NCI-H345 treated with DMSO at 0.1 percent for 48 hours (cell line): ENCODE measurements at regions not wholly inside any gene's neighbourhood (a gene's known extent, or its start where the extent isn't known, plus 50 kb on each side); places are given as distances from the start of the nearest gene placed in this dataset.

Source experiments
- DNase-seq: peaks from one replicate; lab custom pipeline; 2025; ENCODE audit not compliant: unreplicated experiment; lab: John Stamatoyannopoulos, UW

GRCh38 chrX:42097486-42097885 is 174.1 kb upstream of the CASK start:
- DNase-seq = no peak

- DNase-seq = no peak
Measured at GRCh38 chrX:42096265-42096920, 173.0 kb upstream of the CASK start.

- no peak for DNase-seq
Measured at GRCh38 chrX:42094218-42094617, 170.9 kb upstream of the CASK start.

GRCh38 chrX:42093756-42094155 is 170.4 kb upstream of the CASK start:
- no peak for DNase-seq

- peak; percentile 61 for DNase-seq
Measured at GRCh38 chrX:42090395-42090794, 167.0 kb upstream of the CASK start.

- no peak for DNase-seq
Measured at GRCh38 chrX:42089031-42089430, 165.7 kb upstream of the CASK start.

GRCh38 chrX:42087960-42088359 is 164.6 kb upstream of the CASK start:
- DNase-seq = no peak

- no peak for DNase-seq
Measured at GRCh38 chrX:42085836-42086235, 162.5 kb upstream of the CASK start.

GRCh38 chrX:42079968-42080367 is 156.6 kb upstream of the CASK start:
- DNase-seq = no peak

- DNase-seq = no peak
Measured at GRCh38 chrX:42077675-42078074, 154.3 kb upstream of the CASK start.

GRCh38 chrX:42075032-42075431 is 151.7 kb upstream of the CASK start:
- DNase-seq = no peak

GRCh38 chrX:42073448-42073847 is 150.1 kb upstream of the CASK start:
- DNase-seq = no peak

- no peak for DNase-seq
Measured at GRCh38 chrX:42070866-42071265, 147.5 kb upstream of the CASK start.

- no peak for DNase-seq
Measured at GRCh38 chrX:42054256-42054655, 130.9 kb upstream of the CASK start.

GRCh38 chrX:42050345-42050744 is 127.0 kb upstream of the CASK start:
- no peak for DNase-seq

GRCh38 chrX:42047886-42048285 is 124.5 kb upstream of the CASK start:
- no peak for DNase-seq

GRCh38 chrX:42028109-42028508 is 104.8 kb upstream of the CASK start:
- no peak for DNase-seq

GRCh38 chrX:42027367-42028000 is 104.1 kb upstream of the CASK start:
- DNase-seq = no peak

- no peak for DNase-seq
Measured at GRCh38 chrX:42025861-42026260, 102.5 kb upstream of the CASK start.

GRCh38 chrX:42023122-42023521 is 99.8 kb upstream of the CASK start:
- no peak for DNase-seq

GRCh38 chrX:42022158-42022557 is 98.8 kb upstream of the CASK start:
- DNase-seq = no peak

- no peak for DNase-seq
Measured at GRCh38 chrX:42021058-42021457, 97.7 kb upstream of the CASK start.

GRCh38 chrX:42020225-42020624 is 96.9 kb upstream of the CASK start:
- DNase-seq = no peak
